Calu3 (cell line): ENCODE measurements at regions not wholly inside any gene's neighbourhood (a gene's known extent, or its start where the extent isn't known, plus 50 kb on each side); places are given as distances from the start of the nearest gene placed in this dataset.
"Not testable (repeated sequence)": the region's sequence is repeated elsewhere in the genome, so short reads cannot be mapped to it uniquely, and the experiment has no call there.

ENCODE experiments used
- BruUV-seq: library from RNA; stranded (reverse); fragments of 400-500 nt; replicated peaks from 2 replicates; lab custom pipeline; 2021; lab: Mats Ljungman, UMichigan
- CTCF ChIA-PET: fragments of 300-600 bp; sonication (Branson Sonifier 250); formaldehyde crosslinking; loops from one replicate; lab custom pipeline; 2022; ENCODE audit warnings: antibody characterized with exemption; lab: Charles Lee
- DNase-seq: peaks from one replicate; pipeline ENCODE4 v3.0.0; 2022
- H3K27ac Mint-ChIP-seq: one replicate; pipeline ENCODE4 v1.8.0; 2022; ENCODE audit warnings: mixed read lengths; ENCODE audit not compliant: unreplicated experiment
- H3K27me3 Mint-ChIP-seq: one replicate; pipeline ENCODE4 v1.8.0; 2022; ENCODE audit warnings: mixed read lengths; ENCODE audit not compliant: unreplicated experiment
- H3K36me3 Mint-ChIP-seq: one replicate; pipeline ENCODE4 v1.8.0; 2022; ENCODE audit warnings: mild to moderate bottlenecking, moderate library complexity, mixed read lengths; ENCODE audit not compliant: insufficient read depth, unreplicated experiment
- H3K4me1 Mint-ChIP-seq: one replicate; pipeline ENCODE4 v1.8.0; 2022; ENCODE audit warnings: mild to moderate bottlenecking, low read depth, mixed read lengths; ENCODE audit not compliant: unreplicated experiment
- H3K4me3 Mint-ChIP-seq: one replicate; pipeline ENCODE4 v1.8.0; 2022; ENCODE audit warnings: mild to moderate bottlenecking, low read depth, moderate library complexity, mixed read lengths; ENCODE audit not compliant: unreplicated experiment
- H3K9me3 Mint-ChIP-seq: one replicate; pipeline ENCODE4 v1.8.0; 2022; ENCODE audit warnings: low read depth, mixed read lengths; ENCODE audit not compliant: unreplicated experiment
- intact Hi-C: fragments of 100-400 bp; cut with micrococcal nuclease; formaldehyde crosslinking; loops from one replicate; pipeline ENCODE4 v1.10.0; 2022; ENCODE audit not compliant: unreplicated experiment
- TF ChIP-seq, protein P1 (sequence below): fragments of 200-600 bp; IDR thresholded peaks from one replicate; pipeline ENCODE4 v1.8.0; 2022; ENCODE audit warnings: antibody characterized with exemption; ENCODE audit not compliant: unreplicated experiment

DNA sequence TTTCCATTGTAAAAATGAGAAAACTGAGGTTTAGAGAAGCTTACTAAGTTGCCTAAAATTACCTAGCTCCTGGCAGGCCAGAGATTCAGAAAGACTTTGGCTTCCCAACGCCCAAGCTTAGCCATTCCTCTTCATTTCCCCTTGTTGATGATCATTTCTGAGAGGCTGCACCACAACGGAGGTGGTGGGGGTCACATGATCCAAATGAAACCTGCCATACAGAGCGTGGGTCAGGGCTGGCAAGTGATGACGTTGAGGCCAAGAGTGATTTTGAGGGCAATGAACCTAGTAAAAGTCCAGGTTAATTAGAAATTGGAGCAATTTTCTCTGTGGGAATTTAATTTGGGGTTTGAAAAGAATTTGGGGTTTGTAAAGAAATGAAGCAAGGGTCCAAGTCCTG lies 109.9 kb downstream of the TMEM182 start:
- Mint-ChIP-seq H3K4me3 (no peak overlapping the region), H3K36me3 (no peaks in the 10 kb centered on the region), H3K27ac (no peak overlapping the region), H3K9me3 (peaks cover 3% of the 10 kb centered on the region), H3K4me1 (no peaks in the 10 kb centered on the region), H3K27me3 (no peaks in the 10 kb centered on the region)
- TF ChIP-seq, protein P1, sequence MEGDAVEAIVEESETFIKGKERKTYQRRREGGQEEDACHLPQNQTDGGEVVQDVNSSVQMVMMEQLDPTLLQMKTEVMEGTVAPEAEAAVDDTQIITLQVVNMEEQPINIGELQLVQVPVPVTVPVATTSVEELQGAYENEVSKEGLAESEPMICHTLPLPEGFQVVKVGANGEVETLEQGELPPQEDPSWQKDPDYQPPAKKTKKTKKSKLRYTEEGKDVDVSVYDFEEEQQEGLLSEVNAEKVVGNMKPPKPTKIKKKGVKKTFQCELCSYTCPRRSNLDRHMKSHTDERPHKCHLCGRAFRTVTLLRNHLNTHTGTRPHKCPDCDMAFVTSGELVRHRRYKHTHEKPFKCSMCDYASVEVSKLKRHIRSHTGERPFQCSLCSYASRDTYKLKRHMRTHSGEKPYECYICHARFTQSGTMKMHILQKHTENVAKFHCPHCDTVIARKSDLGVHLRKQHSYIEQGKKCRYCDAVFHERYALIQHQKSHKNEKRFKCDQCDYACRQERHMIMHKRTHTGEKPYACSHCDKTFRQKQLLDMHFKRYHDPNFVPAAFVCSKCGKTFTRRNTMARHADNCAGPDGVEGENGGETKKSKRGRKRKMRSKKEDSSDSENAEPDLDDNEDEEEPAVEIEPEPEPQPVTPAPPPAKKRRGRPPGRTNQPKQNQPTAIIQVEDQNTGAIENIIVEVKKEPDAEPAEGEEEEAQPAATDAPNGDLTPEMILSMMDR, result no peak
- CTCF ChIA-PET, result no interaction called here
- no TSS peak for BruUV-seq
- intact Hi-C loops, result no loop called here
- DNase-seq, result no peak

- H3K4me3 Mint-ChIP-seq, result no peak overlapping the region
- H3K27me3 Mint-ChIP-seq, result no peaks in the 10 kb centered on the region
- CTCF ChIA-PET, result no interaction called here
- BruUV-seq, result no TSS peak
- no peak for DNase-seq
- TF ChIP-seq, protein P1, result no peak
- H3K9me3 Mint-ChIP-seq, result peaks cover 7% of the 10 kb centered on the region
- no peaks in the 10 kb centered on the region for H3K36me3 Mint-ChIP-seq
- no peaks in the 10 kb centered on the region for H3K4me1 Mint-ChIP-seq
- intact Hi-C loops, result no loop called here
- H3K27ac Mint-ChIP-seq, result no peak overlapping the region
Observed at GRCh38 chr2:102872388-102872787, 110.6 kb downstream of the TMEM182 start.

DNA sequence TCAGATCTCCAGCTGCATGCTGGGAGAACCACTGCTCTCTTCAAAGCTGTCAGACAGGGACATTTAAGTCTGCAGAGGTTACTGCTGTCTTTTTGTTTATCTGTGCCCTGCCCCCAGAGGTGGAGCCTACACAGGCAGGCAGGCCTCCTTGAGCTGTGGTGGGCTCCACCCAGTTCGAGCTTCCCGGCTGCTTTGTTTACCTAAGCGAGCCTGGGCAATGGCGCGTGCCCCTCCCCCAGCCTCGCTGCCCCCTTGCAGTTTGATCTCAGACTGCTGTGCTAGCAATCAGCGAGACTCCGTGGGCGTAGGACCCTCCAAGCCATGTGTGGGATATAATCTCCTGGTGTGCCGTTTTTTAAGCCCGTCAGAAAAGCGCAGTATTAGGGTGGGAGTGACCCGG lies 117.7 kb downstream of the TMEM182 start:
- BruUV-seq, H3K27me3 Mint-ChIP-seq, intact Hi-C loops, DNase-seq, H3K4me1 Mint-ChIP-seq, CTCF ChIA-PET, H3K36me3 Mint-ChIP-seq, H3K4me3 Mint-ChIP-seq, H3K27ac Mint-ChIP-seq: not testable (repeated sequence)
- peaks cover 17% of the 10 kb centered on the region for H3K9me3 Mint-ChIP-seq

DNA sequence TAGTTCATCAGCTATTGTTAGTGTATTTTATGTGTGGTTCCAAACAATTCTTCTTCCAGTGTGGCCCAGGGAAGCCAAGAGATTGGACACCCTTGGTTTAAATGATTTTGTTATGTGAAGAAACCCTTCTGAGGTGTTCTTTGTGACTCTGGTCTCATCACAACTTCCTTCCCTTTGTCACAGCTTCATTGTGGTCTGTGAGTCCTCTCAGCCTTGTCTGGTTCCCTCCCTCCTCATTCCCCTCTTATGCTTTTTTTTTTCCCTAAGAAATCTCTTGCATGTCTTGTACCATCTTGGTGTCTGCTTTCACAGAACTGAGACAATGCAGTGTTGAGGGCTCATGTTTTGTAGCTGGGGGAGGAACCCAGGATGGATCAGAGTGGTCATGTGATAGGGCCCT lies 118.9 kb downstream of the TMEM182 start:
- DNase-seq, result no peak
- CTCF ChIA-PET, result no interaction called here
- intact Hi-C loops, result no loop called here

DNA sequence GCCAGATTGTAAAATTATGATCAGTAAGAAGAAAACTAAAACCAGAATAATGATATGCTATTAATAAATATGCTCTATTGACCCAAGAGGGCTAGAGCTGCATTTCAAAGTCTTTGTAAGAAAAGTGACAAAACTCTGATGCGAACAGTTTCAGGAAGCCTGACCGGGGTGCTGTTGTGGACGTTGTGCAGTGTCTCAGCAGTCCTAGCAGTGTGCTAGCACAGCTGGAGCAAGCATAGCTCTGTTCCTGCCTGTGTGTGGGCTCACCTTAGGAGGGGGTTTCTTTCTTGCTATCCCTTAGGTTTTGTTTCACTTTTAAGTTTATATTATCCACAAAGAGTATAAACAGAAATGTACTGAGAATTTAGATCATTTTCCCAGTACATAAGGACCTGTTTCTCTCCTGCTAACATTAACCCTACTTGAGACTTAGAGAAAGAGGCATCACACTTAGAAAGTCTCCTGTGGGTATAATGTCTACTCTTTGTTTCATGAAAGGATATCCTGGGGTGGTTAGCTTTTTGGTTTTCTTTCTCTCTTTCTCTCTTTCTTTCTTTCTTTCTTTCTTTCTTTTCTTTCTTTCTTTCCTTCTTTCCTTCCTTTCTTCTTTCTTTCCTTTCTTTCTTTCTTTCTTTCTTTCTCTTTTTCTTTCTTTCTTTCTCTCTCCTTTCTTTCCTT lies 124.5 kb downstream of the TMEM182 start:
- Mint-ChIP-seq H3K4me3 (no peak overlapping the region), H3K36me3 (no peaks in the 10 kb centered on the region), H3K9me3 (peaks cover 15% of the 10 kb centered on the region), H3K4me1 (no peaks in the 10 kb centered on the region), H3K27me3 (no peaks in the 10 kb centered on the region), H3K27ac (no peak overlapping the region)
- CTCF ChIA-PET, result interaction anchor here (0.7 kb wide), 1 partner anchor 1734 kb away, joined by 4 read pairs; no protein-coding TSS in a partner anchor
- intact Hi-C loops, result no loop called here
- BruUV-seq, result no TSS peak
- TF ChIP-seq, protein P1, result no peak
- DNase-seq, result no peak

More for the DNA sequence above, 118.9 kb downstream of the TMEM182 start:
- Mint-ChIP-seq H3K4me3 (no peak overlapping the region), H3K4me1 (no peaks in the 10 kb centered on the region), H3K36me3 (no peaks in the 10 kb centered on the region), H3K27me3 (no peaks in the 10 kb centered on the region), H3K9me3 (peaks cover 17% of the 10 kb centered on the region), H3K27ac (no peak overlapping the region)
- BruUV-seq, result no TSS peak
- TF ChIP-seq, protein P1, result no peak
